ENCODE measurements at regions not wholly inside any gene's neighbourhood (a gene's known extent, or its start where the extent isn't known, plus 50 kb on each side); places are given as distances from the start of the nearest gene placed in this dataset.

DNA sequence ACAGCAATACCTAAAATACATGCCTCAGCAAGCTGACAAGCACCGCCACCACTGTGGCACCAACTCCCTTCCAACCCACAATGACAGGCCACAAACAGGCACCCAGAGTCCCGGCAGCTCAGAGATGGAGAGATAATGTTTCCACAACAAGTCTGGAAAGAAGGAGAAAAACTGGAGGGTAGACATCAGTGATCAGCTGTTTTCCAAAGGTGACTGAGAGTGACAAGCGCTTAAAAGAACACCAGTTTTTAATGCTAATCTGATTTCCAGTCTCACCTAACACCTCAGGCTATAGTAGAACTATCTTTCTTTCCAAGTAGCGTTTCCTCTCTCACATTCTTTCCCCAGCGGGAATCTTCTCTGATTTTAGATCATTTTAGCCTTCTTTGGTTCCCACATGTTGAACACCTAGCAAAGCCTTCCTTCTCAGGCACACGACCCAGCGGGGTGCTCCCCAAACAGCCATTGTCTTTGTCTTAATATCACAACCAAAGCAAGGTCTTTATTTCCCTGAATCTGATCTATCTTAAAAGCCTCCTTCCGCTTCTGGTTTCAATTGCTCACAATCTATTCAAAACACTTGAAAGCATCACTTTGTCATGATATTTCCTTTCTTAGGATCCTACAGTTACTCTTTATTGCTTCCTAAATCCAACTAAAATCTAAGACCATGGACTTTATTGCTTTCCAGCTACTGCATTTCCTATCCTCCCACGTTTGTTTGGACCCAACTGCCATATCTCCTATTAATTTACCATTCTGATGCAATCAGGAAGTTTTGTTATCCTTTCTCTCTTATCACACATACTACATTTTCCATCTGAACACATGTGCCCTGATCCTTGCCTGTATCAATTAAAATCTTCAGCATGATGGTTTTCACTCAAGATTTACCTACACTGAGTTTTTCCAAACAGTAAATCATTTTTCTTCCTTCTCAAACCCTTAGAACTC is 282.7 kb downstream of the ADGB start:
- Histone ChIP-seq H3K27ac (ENCODE audit: low read depth, low read length, poor library complexity, severe bottlenecking) (no peak overlapping the region), H3K4me2 (ENCODE audit: low read length) (no peak overlapping the region), H3K79me2 (ENCODE audit: insufficient read depth, low read depth, low read length) (no peaks in the 10 kb centered on the region), H3K9me2 (ENCODE audit: insufficient read depth, low read length) (no peaks in the 10 kb centered on the region), H3K9me3 (ENCODE audit: low read length) (no peaks in the 10 kb centered on the region), H3K4me1 (ENCODE audit: insufficient read depth, low read length, poor library complexity, severe bottlenecking) (peaks cover 5% of the 10 kb centered on the region), H4K20me1 (ENCODE audit: insufficient read depth, low read length) (no peaks in the 10 kb centered on the region), H2AFZ (ENCODE audit: low read length) (no peak overlapping the region), H3K36me3 (ENCODE audit: insufficient read depth, low read length) (no peaks in the 10 kb centered on the region), H3K4me3 (ENCODE audit: low read depth, low read length, poor library complexity, severe bottlenecking) (no peak overlapping the region)
- ChIA-PET CTCF (ENCODE audit: unreplicated experiment) (no interaction called here), POLR2A (no interaction called here)
- intact Hi-C loops (cut with micrococcal nuclease; ENCODE audit: unreplicated experiment) = no loop called here
- no peak for TF ChIP-seq EZH2phosphoT487 (IDR thresholded peaks at IDR 0.05; ENCODE audit: borderline replicate concordance, low read depth, low read length)
- TF ChIP-seq, protein P1, sequence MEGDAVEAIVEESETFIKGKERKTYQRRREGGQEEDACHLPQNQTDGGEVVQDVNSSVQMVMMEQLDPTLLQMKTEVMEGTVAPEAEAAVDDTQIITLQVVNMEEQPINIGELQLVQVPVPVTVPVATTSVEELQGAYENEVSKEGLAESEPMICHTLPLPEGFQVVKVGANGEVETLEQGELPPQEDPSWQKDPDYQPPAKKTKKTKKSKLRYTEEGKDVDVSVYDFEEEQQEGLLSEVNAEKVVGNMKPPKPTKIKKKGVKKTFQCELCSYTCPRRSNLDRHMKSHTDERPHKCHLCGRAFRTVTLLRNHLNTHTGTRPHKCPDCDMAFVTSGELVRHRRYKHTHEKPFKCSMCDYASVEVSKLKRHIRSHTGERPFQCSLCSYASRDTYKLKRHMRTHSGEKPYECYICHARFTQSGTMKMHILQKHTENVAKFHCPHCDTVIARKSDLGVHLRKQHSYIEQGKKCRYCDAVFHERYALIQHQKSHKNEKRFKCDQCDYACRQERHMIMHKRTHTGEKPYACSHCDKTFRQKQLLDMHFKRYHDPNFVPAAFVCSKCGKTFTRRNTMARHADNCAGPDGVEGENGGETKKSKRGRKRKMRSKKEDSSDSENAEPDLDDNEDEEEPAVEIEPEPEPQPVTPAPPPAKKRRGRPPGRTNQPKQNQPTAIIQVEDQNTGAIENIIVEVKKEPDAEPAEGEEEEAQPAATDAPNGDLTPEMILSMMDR (conservative IDR thresholded peaks at IDR 0.05; ENCODE audit: low read length) = no peak
- no peak for DNase-seq (ENCODE audit: low spot score)
- BruUV-seq (replicated peaks) = no TSS peak

- intact Hi-C loops (cut with micrococcal nuclease; ENCODE audit: unreplicated experiment) = no loop called here
- BruUV-seq (replicated peaks) = no TSS peak
- H4K20me1 ChIP-seq (ENCODE audit: insufficient read depth, low read length) = no peaks in the 10 kb centered on the region
- no peak overlapping the region for H3K4me2 ChIP-seq (ENCODE audit: low read length)
- H3K9me3 ChIP-seq (ENCODE audit: low read length) = no peaks in the 10 kb centered on the region
- H3K27ac ChIP-seq (ENCODE audit: low read depth, low read length, poor library complexity, severe bottlenecking) = no peak overlapping the region
- no peak overlapping the region for H3K4me3 ChIP-seq (ENCODE audit: low read depth, low read length, poor library complexity, severe bottlenecking)
- H3K79me2 ChIP-seq (ENCODE audit: insufficient read depth, low read depth, low read length) = no peaks in the 10 kb centered on the region
- no peak for DNase-seq (ENCODE audit: low spot score)
- H3K9me2 ChIP-seq (ENCODE audit: insufficient read depth, low read length) = no peaks in the 10 kb centered on the region
- POLR2A ChIA-PET = no interaction called here
- H2AFZ ChIP-seq (ENCODE audit: low read length) = no peak overlapping the region
- no peaks in the 10 kb centered on the region for H3K4me1 ChIP-seq (ENCODE audit: insufficient read depth, low read length, poor library complexity, severe bottlenecking)
- no peak for TF ChIP-seq EZH2phosphoT487 (IDR thresholded peaks at IDR 0.05; ENCODE audit: borderline replicate concordance, low read depth, low read length)
- TF ChIP-seq, protein P1 (conservative IDR thresholded peaks at IDR 0.05; ENCODE audit: low read length) = no peak
- CTCF ChIA-PET (ENCODE audit: unreplicated experiment) = no interaction called here
- no peaks in the 10 kb centered on the region for H3K36me3 ChIP-seq (ENCODE audit: insufficient read depth, low read length)
Observed at GRCh38 chr6:146883640-146884531, 285.1 kb downstream of the ADGB start.
